ENCODE measurements at regions not wholly inside any gene's neighbourhood (a gene's known extent, or its start where the extent isn't known, plus 50 kb on each side); places are given as distances from the start of the nearest gene placed in this dataset.

- Histone ChIP-seq H3K27me3 (ENCODE audit: control insufficient read depth, insufficient read depth, low read length) (no peaks in the 10 kb centered on the region), H3K4me1 (ENCODE audit: control insufficient read depth in 2 of 3, insufficient read depth in 2 of 3, low read depth in 1 of 3, low read length in 3 of 3) (no peaks in the 10 kb centered on the region), H3K9me3 (ENCODE audit: control insufficient read depth in 2 of 3, insufficient read depth in 1 of 3, low read length in 3 of 3) (no peaks in the 10 kb centered on the region), H3K27ac (ENCODE audit: low read depth in 2 of 2, low read length in 2 of 2) (no peak overlapping the region), H3K9ac (ENCODE audit: low read length in 3 of 3) (no peak overlapping the region), H3K4me3 (ENCODE audit: low read length in 3 of 3) (no peak overlapping the region), H3K36me3 (ENCODE audit: control insufficient read depth in 2 of 3, insufficient read depth in 3 of 3, low read length in 3 of 3) (no peaks in the 10 kb centered on the region)
- DNase-seq (no peak), FAIRE-seq (no peak)
- intact Hi-C loops (cut with DNase I), result no loop called here
- TF ChIP-seq, protein P1, sequence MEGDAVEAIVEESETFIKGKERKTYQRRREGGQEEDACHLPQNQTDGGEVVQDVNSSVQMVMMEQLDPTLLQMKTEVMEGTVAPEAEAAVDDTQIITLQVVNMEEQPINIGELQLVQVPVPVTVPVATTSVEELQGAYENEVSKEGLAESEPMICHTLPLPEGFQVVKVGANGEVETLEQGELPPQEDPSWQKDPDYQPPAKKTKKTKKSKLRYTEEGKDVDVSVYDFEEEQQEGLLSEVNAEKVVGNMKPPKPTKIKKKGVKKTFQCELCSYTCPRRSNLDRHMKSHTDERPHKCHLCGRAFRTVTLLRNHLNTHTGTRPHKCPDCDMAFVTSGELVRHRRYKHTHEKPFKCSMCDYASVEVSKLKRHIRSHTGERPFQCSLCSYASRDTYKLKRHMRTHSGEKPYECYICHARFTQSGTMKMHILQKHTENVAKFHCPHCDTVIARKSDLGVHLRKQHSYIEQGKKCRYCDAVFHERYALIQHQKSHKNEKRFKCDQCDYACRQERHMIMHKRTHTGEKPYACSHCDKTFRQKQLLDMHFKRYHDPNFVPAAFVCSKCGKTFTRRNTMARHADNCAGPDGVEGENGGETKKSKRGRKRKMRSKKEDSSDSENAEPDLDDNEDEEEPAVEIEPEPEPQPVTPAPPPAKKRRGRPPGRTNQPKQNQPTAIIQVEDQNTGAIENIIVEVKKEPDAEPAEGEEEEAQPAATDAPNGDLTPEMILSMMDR (IDR thresholded peaks at IDR 0.05; ENCODE audit: borderline replicate concordance, extremely low read depth, insufficient read depth), result no peak
These were observed 719.6 kb downstream of the TBC1D32 start for GRCh38 chr6:120614723-120615122.

GRCh38 chr6:120608826-120609225 is 725.5 kb downstream of the TBC1D32 start:
- no peak overlapping the region for H3K27ac ChIP-seq (ENCODE audit: low read depth in 2 of 2, low read length in 2 of 2)
- DNase-seq, result no peak
- TF ChIP-seq, protein P1 (IDR thresholded peaks at IDR 0.05; ENCODE audit: borderline replicate concordance, extremely low read depth, insufficient read depth), result no peak
- no peak for FAIRE-seq
- no peaks in the 10 kb centered on the region for H3K4me1 ChIP-seq (ENCODE audit: control insufficient read depth in 2 of 3, insufficient read depth in 2 of 3, low read depth in 1 of 3, low read length in 3 of 3)
- H3K27me3 ChIP-seq (ENCODE audit: control insufficient read depth, insufficient read depth, low read length), result no peaks in the 10 kb centered on the region
- H3K36me3 ChIP-seq (ENCODE audit: control insufficient read depth in 2 of 3, insufficient read depth in 3 of 3, low read length in 3 of 3), result no peaks in the 10 kb centered on the region
- intact Hi-C loops (cut with DNase I), result no loop called here
- H3K9ac ChIP-seq (ENCODE audit: low read length in 3 of 3), result no peak overlapping the region
- no peak overlapping the region for H3K4me3 ChIP-seq (ENCODE audit: low read length in 3 of 3)
- no peaks in the 10 kb centered on the region for H3K9me3 ChIP-seq (ENCODE audit: control insufficient read depth in 2 of 3, insufficient read depth in 1 of 3, low read length in 3 of 3)

GRCh38 chr6:120606743-120607142 is 727.5 kb downstream of the TBC1D32 start:
- intact Hi-C loops (cut with DNase I), result no loop called here
- TF ChIP-seq, protein P1 (IDR thresholded peaks at IDR 0.05; ENCODE audit: borderline replicate concordance, extremely low read depth, insufficient read depth), result no peak
- Histone ChIP-seq H3K36me3 (ENCODE audit: control insufficient read depth in 2 of 3, insufficient read depth in 3 of 3, low read length in 3 of 3) (no peaks in the 10 kb centered on the region), H3K4me3 (ENCODE audit: low read length in 3 of 3) (no peak overlapping the region), H3K27me3 (ENCODE audit: control insufficient read depth, insufficient read depth, low read length) (no peaks in the 10 kb centered on the region), H3K9me3 (ENCODE audit: control insufficient read depth in 2 of 3, insufficient read depth in 1 of 3, low read length in 3 of 3) (no peaks in the 10 kb centered on the region), H3K27ac (ENCODE audit: low read depth in 2 of 2, low read length in 2 of 2) (no peak overlapping the region), H3K4me1 (ENCODE audit: control insufficient read depth in 2 of 3, insufficient read depth in 2 of 3, low read depth in 1 of 3, low read length in 3 of 3) (no peaks in the 10 kb centered on the region), H3K9ac (ENCODE audit: low read length in 3 of 3) (no peak overlapping the region)
- FAIRE-seq (no peak), DNase-seq (no peak)

DNA sequence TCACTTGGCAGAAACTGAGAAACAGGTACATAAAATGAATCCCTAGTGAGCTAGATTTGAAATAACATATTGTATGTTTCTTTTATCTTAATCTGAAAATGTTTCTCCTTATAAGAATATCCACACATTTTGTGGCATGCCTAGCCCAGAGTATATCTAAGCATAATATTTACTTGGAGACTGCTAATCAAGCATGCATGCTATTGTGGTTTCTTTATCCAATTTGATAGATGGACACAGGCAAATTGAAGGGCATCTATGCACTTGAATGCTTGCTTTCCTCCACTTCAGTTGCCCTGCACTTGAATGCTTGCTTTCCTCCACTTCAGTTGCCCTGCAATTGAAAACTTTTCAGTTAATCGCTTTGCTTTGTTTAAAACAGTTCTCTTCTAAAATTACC is 729.8 kb downstream of the TBC1D32 start:
- Histone ChIP-seq H3K27me3 (ENCODE audit: control insufficient read depth, insufficient read depth, low read length) (no peaks in the 10 kb centered on the region), H3K9me3 (ENCODE audit: control insufficient read depth in 2 of 3, insufficient read depth in 1 of 3, low read length in 3 of 3) (no peaks in the 10 kb centered on the region), H3K4me3 (ENCODE audit: low read length in 3 of 3) (no peak overlapping the region), H3K4me1 (ENCODE audit: control insufficient read depth in 2 of 3, insufficient read depth in 2 of 3, low read depth in 1 of 3, low read length in 3 of 3) (no peaks in the 10 kb centered on the region), H3K27ac (ENCODE audit: low read depth in 2 of 2, low read length in 2 of 2) (no peak overlapping the region), H3K36me3 (ENCODE audit: control insufficient read depth in 2 of 3, insufficient read depth in 3 of 3, low read length in 3 of 3) (no peaks in the 10 kb centered on the region), H3K9ac (ENCODE audit: low read length in 3 of 3) (no peak overlapping the region)
- TF ChIP-seq, protein P1 (IDR thresholded peaks at IDR 0.05; ENCODE audit: borderline replicate concordance, extremely low read depth, insufficient read depth), result no peak
- FAIRE-seq, result no peak
- no peak for DNase-seq
- intact Hi-C loops (cut with DNase I), result no loop called here

All from kidney (tissue), 13 donors.